ENCODE measurements at regions not wholly inside any gene's neighbourhood (a gene's known extent, or its start where the extent isn't known, plus 50 kb on each side); places are given as distances from the start of the nearest gene placed in this dataset.

GRCh38 chr4:136644279-136644678, 888.0 kb downstream of the PCDH18 start:
- DNase-seq, result no peak

- no peak for DNase-seq
These were observed 888.9 kb downstream of the PCDH18 start for GRCh38 chr4:136643416-136643815.

DNA sequence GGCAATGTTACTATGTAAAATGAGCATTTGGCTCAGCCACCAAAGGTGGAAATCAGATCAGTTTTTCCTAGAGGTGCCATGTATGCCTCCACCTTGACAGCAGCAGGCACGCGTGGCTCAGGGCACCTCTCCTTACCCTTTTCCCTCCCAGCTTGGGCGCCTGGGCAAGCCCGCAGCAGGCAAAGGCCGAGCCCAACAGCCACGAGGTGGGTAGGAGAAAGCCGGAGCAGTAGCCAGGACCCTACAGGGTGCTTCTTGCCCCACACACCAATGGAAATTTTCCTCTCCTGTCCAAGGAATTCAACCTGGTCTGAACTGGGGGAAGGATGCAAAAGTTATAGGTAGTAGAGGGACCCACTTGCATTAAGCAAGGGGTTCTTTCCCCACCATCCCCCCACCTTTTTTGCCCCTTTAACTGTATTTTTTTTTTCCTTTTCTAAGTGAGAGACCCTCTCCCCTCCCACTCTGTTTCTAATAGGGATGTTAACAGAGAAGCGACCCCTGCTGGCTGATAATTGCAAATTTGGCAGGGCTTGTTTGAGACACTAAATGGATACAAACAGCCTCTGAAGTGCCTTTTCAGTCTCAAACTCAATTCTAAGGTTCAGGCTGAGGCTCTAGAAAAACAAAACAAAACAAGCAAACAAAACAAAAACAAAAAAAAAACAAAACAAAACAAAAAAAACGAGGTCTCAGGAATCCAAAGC, 895.1 kb downstream of the PCDH18 start:
- peak; percentile 10 for DNase-seq

- no peak for DNase-seq
These were observed 896.1 kb downstream of the PCDH18 start for GRCh38 chr4:136636155-136636554.

DNA sequence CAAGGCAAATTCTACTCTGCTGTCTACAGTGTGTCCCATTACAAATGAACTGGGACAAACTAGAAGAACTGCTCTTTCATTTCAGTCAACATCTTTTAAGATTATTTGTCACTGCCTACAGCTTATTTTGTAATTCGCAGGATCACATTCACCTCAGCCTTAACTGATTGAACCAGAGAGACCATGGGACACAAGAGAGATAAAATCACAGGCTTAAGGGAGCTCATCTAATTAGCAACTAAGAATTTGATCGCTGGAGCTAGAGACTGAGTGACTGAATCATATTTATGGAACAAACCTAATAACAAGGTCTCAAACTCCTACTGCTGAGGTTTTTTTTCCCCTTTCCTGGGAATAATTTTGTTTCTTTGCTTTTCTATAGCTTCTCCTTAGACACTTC, 898.2 kb downstream of the PCDH18 start:
- DNase-seq, result no peak

DNA sequence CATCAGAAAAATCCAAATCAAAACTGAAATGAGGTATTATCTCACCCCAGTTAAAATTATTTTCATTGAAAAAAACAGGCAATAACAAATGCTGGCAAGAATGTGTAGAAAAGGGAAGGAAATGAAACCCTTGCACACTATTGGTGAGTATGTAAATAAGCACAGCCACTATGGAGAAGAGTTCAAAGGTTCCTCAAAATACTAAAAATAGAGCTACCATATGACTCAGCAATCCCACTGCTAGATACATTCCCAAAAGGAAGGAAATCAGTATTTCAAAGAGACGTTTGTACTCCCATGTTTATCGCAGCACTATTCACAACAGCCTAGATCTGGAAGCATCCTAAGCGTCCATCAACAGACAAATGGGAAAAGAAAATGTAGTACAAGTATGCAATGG, 932.4 kb downstream of the PCDH18 start:
- no peak for DNase-seq

GRCh38 chr4:136590440-136590839, 941.9 kb downstream of the PCDH18 start:
- DNase-seq, result no peak

GRCh38 chr4:136583567-136583966, 948.7 kb downstream of the PCDH18 start:
- DNase-seq, result no peak

GRCh38 chr4:136581119-136581518, 951.2 kb downstream of the PCDH18 start:
- DNase-seq, result no peak

DNA sequence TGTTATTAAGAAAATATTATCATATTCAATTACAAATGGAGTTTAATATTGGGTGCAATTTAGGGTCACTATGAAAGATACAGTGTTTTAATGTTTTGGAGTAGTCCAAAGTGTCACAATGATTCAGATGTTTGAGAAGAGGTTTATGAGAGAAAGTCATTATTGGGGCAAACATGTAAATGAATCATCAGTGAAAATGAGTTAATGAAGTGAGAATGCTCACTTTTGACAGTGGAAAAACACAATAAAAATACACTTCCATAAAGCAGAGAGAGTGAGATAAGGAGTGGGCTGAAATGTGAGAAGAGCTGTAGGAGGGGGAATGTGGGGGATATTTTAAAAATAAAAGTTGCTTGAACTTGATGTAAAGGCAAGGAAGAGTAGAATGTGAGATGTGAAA, 957.1 kb downstream of the PCDH18 start:
- DNase-seq, result no peak

DNA sequence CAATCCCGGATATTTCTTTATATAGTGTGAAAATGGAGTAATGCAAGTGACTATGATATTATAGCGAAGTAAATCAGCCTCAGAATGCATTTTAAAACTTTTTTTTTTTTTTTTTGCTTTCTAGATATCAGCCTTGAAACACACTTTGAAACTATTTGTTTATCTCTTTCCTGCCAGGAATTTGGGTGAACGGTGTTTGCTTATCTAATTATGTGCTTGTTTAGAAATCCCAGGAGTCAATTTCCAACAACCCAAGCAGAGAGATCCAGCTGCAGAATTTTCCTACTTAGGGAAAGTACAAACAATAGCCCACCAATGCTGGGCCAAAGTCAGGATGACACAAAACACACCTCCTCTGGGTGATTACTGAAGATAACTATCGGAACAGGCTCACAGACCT, 958.8 kb downstream of the PCDH18 start:
- no peak for DNase-seq

DNA sequence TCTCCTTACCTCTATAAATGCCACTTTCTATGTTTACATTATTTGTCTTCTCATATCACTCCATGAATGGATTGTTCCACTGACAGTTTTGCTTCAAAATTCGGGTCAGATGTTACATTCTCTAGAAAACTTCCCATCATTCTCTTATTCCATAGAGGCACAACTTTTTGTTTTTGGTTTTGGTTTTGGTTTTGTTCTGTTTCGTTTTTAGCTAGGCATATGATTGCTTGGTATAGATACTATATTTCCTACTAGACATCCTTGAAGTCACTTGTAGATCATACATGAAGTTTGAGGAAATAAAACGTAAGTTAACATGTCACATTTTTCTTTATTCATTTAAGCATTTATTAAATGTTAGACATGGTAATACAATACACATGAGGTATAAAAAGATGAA, 961.0 kb downstream of the PCDH18 start:
- DNase-seq, result no peak

GRCh38 chr4:136562834-136563233, 969.5 kb downstream of the PCDH18 start:
- no peak for DNase-seq

- DNase-seq, result peak; percentile 1
These were observed 973.3 kb downstream of the PCDH18 start for GRCh38 chr4:136558940-136559494.

GRCh38 chr4:136557396-136557795, 974.9 kb downstream of the PCDH18 start:
- DNase-seq, result no peak

GRCh38 chr4:136554033-136554432, 978.3 kb downstream of the PCDH18 start:
- DNase-seq, result no peak

DNA sequence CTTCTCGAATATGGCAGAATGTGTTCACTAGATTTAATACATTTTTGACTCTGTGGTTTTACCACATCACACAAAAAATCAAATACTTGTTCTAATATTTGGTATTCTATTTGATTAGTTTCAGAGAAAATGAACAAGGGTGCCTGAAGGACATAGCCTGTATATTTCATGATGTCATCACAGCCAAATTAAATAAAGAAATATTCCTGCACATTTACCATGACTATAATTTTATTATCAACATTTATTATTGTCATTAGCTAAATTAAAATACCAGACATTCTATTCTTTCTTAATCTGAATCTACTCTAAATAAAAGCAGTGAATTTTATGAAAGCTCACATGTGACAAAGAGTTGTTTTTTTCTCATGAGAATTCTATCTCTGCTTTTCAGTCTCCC, 980.5 kb downstream of the PCDH18 start:
- DNase-seq, result no peak

DNA sequence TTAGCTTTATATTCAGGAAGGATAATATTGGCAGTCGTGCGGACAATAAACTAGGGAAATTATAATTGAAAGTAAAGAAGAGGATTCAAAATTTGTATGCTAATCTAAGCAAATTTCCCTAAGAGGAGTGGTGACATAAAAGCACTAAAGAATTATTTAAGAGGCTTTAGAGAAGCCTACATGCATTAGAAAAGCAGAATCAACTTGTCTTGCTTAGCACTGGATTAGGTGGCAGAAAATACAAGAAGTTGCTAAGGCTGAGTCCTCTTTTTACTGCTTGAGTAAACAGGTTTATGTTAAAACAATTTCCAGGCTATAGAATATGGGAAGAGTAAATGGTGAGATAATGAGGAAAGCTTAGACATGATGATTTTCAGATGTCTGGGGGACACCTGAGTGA, 991.5 kb downstream of the PCDH18 start:
- no peak for DNase-seq

GRCh38 chr4:136528131-136528530, 1004.2 kb downstream of the PCDH18 start:
- DNase-seq, result no peak

GRCh38 chr4:136526517-136526916, 1005.8 kb downstream of the PCDH18 start:
- no peak for DNase-seq

DNA sequence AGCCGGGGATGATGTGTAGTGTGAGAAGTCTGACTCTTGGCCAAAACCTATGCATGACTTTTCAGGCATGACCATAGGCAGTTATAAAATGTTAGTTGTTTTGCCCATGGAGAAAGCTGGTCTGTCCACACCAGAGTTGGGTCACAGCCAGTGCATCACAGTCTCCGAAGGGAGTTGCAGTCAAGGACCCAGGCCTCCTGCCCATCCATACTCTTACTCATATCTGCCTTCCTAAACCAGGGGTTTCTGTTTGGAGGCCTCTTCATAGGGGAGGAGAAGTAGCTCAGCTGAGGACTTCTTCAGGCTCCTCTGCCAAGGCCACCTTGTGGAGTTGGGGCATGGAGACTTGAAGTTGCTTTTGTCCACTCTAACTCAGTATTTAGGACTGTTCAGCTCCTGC, 1008.3 kb downstream of the PCDH18 start:
- DNase-seq, result no peak

DNA sequence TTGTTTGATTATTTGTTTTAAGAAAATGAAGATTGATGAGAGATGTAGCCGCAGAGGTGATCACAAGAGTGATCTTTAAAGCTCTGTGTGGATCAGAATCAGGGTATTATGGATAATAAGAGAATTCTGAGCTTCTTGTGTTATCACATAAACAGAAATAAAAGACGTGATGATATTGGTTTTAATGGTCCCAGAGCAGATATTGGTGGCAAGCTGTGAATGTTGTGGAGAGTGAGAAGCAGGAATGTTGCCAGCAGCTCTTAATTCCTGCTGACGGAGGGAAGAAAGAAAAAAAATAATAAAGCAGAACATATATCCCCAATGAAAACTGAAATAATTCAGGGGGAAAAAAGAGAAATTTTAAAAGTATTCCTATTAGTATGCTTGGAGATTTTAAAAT, 1015.9 kb downstream of the PCDH18 start:
- no peak for DNase-seq

DNA sequence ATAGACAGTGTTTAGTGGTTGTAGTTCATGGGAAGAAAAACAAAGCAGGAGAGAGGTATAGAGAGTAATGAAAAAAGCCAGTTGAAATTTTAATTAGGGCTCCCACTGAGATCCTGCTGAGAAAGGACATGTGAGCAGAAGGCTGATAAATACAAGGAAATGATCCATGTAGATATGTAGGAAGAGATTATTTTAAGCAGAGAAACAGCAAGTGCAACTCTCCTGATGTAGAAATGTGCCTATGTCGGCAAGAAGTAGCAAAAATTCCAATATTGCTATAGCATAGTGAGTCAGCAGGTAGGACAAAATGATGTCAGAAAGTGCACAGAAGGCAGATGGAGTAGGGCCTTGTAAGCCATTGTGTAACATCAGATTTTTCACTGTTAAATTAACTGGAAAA, 1027.3 kb downstream of the PCDH18 start:
- peak; percentile 54 for DNase-seq

- DNase-seq, result no peak
These were observed 1036.4 kb downstream of the PCDH18 start for GRCh38 chr4:136495851-136496250.

DNA sequence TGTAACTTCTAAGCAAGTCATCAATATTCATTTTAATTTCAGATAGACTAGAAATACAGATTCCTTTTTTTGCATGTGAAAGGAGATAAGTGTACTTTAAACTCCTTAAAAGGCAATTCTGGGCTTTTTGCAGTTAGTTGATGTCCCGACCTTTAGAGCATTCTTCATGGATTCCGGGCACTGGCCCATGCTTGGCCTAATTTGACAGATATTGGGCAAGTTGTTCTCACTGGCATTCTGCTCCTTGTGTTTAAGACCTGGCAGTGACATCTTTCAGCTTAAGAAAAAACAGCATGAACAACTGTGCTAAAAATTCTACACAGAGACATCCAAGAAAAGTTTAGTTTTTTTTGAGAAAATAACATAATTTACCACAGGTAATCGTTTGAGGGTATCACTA, 1037.2 kb downstream of the PCDH18 start:
- no peak for DNase-seq

All from NCI-H146 (cell line).